ENCODE measurements at regions not wholly inside any gene's neighbourhood (a gene's known extent, or its start where the extent isn't known, plus 50 kb on each side); places are given as distances from the start of the nearest gene placed in this dataset.

GRCh38 chr9:32705059-32705458 lies 69.6 kb upstream of the TAF1L start:
- BruUV-seq (replicated peaks), result no TSS peak
- no peak for TF ChIP-seq MAX (IDR thresholded peaks at IDR 0.05; ENCODE audit: insufficient read depth, insufficient read length)
- TF ChIP-seq FOS (IDR thresholded peaks at IDR 0.05; ENCODE audit: borderline replicate concordance, insufficient read depth, low read length), result no peak
- TF ChIP-seq, protein P1, sequence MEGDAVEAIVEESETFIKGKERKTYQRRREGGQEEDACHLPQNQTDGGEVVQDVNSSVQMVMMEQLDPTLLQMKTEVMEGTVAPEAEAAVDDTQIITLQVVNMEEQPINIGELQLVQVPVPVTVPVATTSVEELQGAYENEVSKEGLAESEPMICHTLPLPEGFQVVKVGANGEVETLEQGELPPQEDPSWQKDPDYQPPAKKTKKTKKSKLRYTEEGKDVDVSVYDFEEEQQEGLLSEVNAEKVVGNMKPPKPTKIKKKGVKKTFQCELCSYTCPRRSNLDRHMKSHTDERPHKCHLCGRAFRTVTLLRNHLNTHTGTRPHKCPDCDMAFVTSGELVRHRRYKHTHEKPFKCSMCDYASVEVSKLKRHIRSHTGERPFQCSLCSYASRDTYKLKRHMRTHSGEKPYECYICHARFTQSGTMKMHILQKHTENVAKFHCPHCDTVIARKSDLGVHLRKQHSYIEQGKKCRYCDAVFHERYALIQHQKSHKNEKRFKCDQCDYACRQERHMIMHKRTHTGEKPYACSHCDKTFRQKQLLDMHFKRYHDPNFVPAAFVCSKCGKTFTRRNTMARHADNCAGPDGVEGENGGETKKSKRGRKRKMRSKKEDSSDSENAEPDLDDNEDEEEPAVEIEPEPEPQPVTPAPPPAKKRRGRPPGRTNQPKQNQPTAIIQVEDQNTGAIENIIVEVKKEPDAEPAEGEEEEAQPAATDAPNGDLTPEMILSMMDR (IDR thresholded peaks at IDR 0.05; ENCODE audit: extremely low read depth in 1 of 2, insufficient read depth in 1 of 2, low read depth in 1 of 2, low read length in 2 of 2), result no peak
- no peak for TF ChIP-seq EZH2 (IDR thresholded peaks at IDR 0.05; ENCODE audit: borderline replicate concordance, low read depth, low read length, severe bottlenecking)
- no peak for TF ChIP-seq POLR2AphosphoS5 (IDR thresholded peaks at IDR 0.05; ENCODE audit: insufficient read depth, low read depth, low read length)
- TF ChIP-seq POLR2A (IDR thresholded peaks at IDR 0.05; ENCODE audit: low read depth, low read length), result no peak
- no peak overlapping the region for H3K4me2 ChIP-seq (ENCODE audit: insufficient read depth, low read length)
- FAIRE-seq (no peak), DNase-seq (ENCODE audit: low read depth, low spot score) (no peak)
- no peaks in the 10 kb centered on the region for H4K20me1 ChIP-seq (replicated peaks; ENCODE audit: control insufficient read depth, extremely low read depth, insufficient read depth, low read length)
- intact Hi-C loops (cut with micrococcal nuclease) (loop anchor here (10.0 kb wide), 2 partner anchors 120 to 330 kb away; no protein-coding TSS in a partner anchor), dilution Hi-C loops (cut with MboI; ENCODE audit: extremely low pct_ligation_motif_present, low sequenced_read_pairs) (no loop called here)
- H3K36me3 ChIP-seq (ENCODE audit: control insufficient read depth in 2 of 2, extremely low read depth in 1 of 2, insufficient read depth in 2 of 2, low read length in 2 of 2), result no peaks in the 10 kb centered on the region
- ChIA-PET POLR2A (no interaction called here), CTCF (interaction anchor here (0.7 to 4.5 kb wide), 3 partner anchors 65 to 124 kb away, joined by 3 to 40 read pairs (median 8); no protein-coding TSS in a partner anchor)
- no peak overlapping the region for H3K4me3 ChIP-seq (replicated peaks in 1 of 3; ENCODE audit: insufficient read depth in 1 of 3, low read depth in 1 of 3, low read length in 3 of 3)
- no peaks in the 10 kb centered on the region for H3K27me3 ChIP-seq (ENCODE audit: control insufficient read depth in 2 of 2, insufficient read depth in 2 of 2, low read length in 2 of 2)
- no peak overlapping the region for H2AFZ ChIP-seq (ENCODE audit: low read depth, low read length)
- no peaks in the 10 kb centered on the region for H3K9me3 ChIP-seq (replicated peaks; ENCODE audit: control insufficient read depth, insufficient read depth, low read length)
- H3K4me1 ChIP-seq (ENCODE audit: control insufficient read depth, extremely low read depth, insufficient read depth, low read length), result no peaks in the 10 kb centered on the region
- H3K9me1 ChIP-seq (replicated peaks; ENCODE audit: control insufficient read depth, extremely low read depth, insufficient read depth, low read length), result no peaks in the 10 kb centered on the region
- H3K27ac ChIP-seq (ENCODE audit: insufficient read depth, low read depth, low read length), result no peak overlapping the region
- no peak overlapping the region for H3K9ac ChIP-seq (replicated peaks; ENCODE audit: extremely low read depth, insufficient read depth, low read length)
- no peaks in the 10 kb centered on the region for H3K79me2 ChIP-seq (ENCODE audit: control insufficient read depth, insufficient read depth, low read length)
